ENCODE measurements at regions not wholly inside any gene's neighbourhood (a gene's known extent, or its start where the extent isn't known, plus 50 kb on each side); places are given as distances from the start of the nearest gene placed in this dataset.
"Not testable (repeated sequence)": the region's sequence is repeated elsewhere in the genome, so short reads cannot be mapped to it uniquely, and the experiment has no call there.

DNA sequence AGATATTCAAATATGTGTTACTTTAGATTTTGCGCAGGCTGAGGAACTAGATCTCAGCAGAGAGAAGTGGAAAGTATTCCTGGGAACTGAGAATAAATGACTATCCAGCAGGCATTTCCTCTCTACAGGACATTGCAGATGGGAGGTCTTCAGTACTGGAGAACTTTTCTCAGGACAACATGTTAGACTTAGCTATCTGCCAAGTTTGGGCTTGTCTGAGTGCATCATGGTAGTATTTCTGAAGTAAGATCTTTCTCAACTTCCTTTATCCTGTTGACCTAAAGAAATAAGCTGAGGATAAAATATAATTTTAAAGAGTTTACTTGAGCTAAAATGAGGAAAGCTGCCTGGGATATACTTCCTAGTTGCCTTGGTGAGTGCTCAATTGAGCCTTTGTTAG lies 167.9 kb upstream of the BCHE start:
- Mint-ChIP-seq H3K9me3 (peaks cover 3% of the 10 kb centered on the region), H3K4me3 (no peak overlapping the region), H3K4me1 (no peaks in the 10 kb centered on the region), H3K36me3 (no peaks in the 10 kb centered on the region), H3K27ac (no peak overlapping the region), H3K27me3 (ENCODE audit: low read depth) (no peaks in the 10 kb centered on the region)
- no peak for DNase-seq (ENCODE audit: low spot score in 2 of 2, unreplicated experiment in 2 of 2)
- TF ChIP-seq, protein P1, sequence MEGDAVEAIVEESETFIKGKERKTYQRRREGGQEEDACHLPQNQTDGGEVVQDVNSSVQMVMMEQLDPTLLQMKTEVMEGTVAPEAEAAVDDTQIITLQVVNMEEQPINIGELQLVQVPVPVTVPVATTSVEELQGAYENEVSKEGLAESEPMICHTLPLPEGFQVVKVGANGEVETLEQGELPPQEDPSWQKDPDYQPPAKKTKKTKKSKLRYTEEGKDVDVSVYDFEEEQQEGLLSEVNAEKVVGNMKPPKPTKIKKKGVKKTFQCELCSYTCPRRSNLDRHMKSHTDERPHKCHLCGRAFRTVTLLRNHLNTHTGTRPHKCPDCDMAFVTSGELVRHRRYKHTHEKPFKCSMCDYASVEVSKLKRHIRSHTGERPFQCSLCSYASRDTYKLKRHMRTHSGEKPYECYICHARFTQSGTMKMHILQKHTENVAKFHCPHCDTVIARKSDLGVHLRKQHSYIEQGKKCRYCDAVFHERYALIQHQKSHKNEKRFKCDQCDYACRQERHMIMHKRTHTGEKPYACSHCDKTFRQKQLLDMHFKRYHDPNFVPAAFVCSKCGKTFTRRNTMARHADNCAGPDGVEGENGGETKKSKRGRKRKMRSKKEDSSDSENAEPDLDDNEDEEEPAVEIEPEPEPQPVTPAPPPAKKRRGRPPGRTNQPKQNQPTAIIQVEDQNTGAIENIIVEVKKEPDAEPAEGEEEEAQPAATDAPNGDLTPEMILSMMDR (IDR thresholded peaks at IDR 0.05; ENCODE audit: unreplicated experiment) = no peak

DNA sequence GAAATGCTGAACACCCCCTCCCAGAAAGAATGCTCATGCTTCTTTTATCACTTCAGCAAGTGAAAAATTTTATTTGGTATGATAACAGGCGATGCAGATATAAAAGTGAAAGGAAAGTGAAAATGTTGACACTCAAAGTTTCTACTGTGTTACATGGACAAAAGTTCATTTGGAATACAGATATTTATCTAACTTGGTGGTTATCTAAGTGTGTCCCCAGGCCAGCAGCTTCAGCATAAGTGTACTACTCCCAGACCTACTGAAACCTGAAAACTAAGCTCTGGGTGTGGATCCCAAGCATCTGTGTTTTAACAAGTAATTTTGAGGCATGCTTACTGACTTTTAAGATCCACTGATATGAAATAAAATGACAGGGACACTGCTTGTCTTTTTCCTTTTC lies 157.1 kb upstream of the BCHE start:
- Mint-ChIP-seq H3K9me3 (no peaks in the 10 kb centered on the region), H3K36me3 (no peaks in the 10 kb centered on the region), H3K4me3 (no peak overlapping the region), H3K27ac (no peak overlapping the region), H3K27me3 (ENCODE audit: low read depth) (no peaks in the 10 kb centered on the region), H3K4me1 (no peaks in the 10 kb centered on the region)
- TF ChIP-seq, protein P1 (IDR thresholded peaks at IDR 0.05; ENCODE audit: unreplicated experiment) = no peak
- DNase-seq (ENCODE audit: low spot score in 2 of 2, unreplicated experiment in 2 of 2) = no peak

DNA sequence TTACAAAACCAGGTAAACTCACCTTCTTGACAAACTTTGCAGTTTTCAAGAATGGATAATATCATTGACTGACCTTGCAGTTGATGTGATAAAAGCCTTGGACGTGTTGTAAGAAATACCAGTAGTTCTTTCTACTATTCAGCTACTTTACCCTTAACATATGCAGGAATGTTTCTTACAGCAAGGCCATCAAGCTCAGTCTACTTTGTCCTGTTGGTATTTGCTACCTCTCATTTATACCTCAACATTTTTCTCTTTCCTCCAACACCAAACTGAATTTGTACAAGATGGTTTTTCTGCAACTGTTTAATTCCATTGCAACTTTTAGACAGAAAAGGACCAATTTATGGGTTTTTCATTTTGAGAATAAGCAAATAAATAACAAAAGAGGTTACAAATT lies 147.4 kb upstream of the BCHE start:
- H3K4me3 Mint-ChIP-seq = no peak overlapping the region
- H3K4me1 Mint-ChIP-seq = no peaks in the 10 kb centered on the region
- H3K36me3 Mint-ChIP-seq = no peaks in the 10 kb centered on the region
- TF ChIP-seq, protein P1 (IDR thresholded peaks at IDR 0.05; ENCODE audit: unreplicated experiment) = no peak
- no peaks in the 10 kb centered on the region for H3K9me3 Mint-ChIP-seq
- no peak for DNase-seq (ENCODE audit: low spot score in 2 of 2, unreplicated experiment in 2 of 2)
- no peaks in the 10 kb centered on the region for H3K27me3 Mint-ChIP-seq (ENCODE audit: low read depth)
- H3K27ac Mint-ChIP-seq = no peak overlapping the region

DNA sequence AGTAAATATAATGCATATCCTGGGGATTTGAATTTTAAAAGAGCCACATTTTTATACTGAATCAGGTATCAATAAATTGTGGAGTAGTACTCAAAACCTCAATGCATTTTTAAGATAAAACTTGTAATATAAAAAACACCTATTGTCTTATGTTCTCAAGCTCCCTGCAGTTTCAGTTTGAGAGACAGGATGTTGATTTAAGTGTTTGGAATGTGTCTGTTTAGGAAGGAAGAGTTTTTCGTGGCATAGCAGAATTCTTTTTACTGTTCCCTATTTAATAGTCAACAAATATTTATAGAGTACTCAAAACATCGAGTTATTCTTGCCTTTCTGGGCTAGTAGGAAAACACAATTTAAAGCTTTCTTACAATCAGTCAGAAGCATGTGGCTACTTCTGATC lies 146.1 kb upstream of the BCHE start:
- H3K4me1 Mint-ChIP-seq = no peaks in the 10 kb centered on the region
- H3K4me3 Mint-ChIP-seq = no peak overlapping the region
- H3K27ac Mint-ChIP-seq = no peak overlapping the region
- no peaks in the 10 kb centered on the region for H3K27me3 Mint-ChIP-seq (ENCODE audit: low read depth)
- TF ChIP-seq, protein P1 (IDR thresholded peaks at IDR 0.05; ENCODE audit: unreplicated experiment) = no peak
- no peaks in the 10 kb centered on the region for H3K36me3 Mint-ChIP-seq
- DNase-seq (ENCODE audit: low spot score in 2 of 2, unreplicated experiment in 2 of 2) = no peak
- H3K9me3 Mint-ChIP-seq = no peaks in the 10 kb centered on the region

DNA sequence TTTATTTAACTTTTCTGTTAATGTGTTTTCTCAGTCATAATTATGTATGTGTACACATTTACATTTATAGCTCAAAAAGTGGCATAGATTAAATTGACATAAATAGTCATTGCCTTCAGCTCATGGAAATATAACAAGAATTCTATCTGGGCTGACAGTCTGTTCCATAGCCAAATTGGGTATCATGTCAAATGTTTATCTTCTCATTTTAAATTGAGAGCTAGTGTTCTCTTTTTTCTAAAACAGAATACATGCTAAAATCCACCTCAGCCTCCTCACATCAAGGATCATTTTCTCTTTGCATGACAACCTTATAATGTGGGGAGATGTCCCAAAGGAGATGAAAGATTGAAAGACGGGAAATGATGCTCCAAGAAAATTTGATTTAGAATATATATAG lies 144.1 kb upstream of the BCHE start:
- Mint-ChIP-seq H3K36me3 (no peaks in the 10 kb centered on the region), H3K4me1 (no peaks in the 10 kb centered on the region), H3K4me3 (no peak overlapping the region), H3K9me3 (no peaks in the 10 kb centered on the region), H3K27ac (no peak overlapping the region), H3K27me3 (ENCODE audit: low read depth) (no peaks in the 10 kb centered on the region)
- no peak for DNase-seq (ENCODE audit: low spot score in 2 of 2, unreplicated experiment in 2 of 2)
- TF ChIP-seq, protein P1 (IDR thresholded peaks at IDR 0.05; ENCODE audit: unreplicated experiment) = no peak

DNA sequence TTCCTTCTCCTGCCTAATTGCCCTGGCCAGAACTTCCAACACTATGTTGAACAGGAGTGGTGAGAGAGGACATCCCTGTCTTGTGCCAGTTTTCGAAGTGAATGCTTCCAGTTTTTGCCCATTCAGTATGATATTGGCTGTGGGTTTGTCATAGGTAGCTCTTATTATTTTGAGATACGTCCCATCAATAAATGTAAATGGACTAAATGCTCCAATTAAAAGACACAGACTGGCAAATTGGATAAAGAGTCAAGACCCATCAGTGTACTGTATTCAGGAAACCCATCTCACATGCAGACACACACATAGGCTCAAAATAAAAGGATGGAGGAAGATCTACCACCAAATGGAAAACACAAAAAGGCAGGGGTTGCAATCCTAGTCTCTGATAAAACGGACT lies 123.6 kb upstream of the BCHE start:
- not testable (repeated sequence) for H3K27ac Mint-ChIP-seq; H3K36me3 Mint-ChIP-seq; DNase-seq (ENCODE audit: low spot score in 2 of 2, unreplicated experiment in 2 of 2); H3K27me3 Mint-ChIP-seq (ENCODE audit: low read depth); H3K4me3 Mint-ChIP-seq; H3K4me1 Mint-ChIP-seq; H3K9me3 Mint-ChIP-seq
